ENCODE measurements at regions not wholly inside any gene's neighbourhood (a gene's known extent, or its start where the extent isn't known, plus 50 kb on each side); places are given as distances from the start of the nearest gene placed in this dataset.

DNA sequence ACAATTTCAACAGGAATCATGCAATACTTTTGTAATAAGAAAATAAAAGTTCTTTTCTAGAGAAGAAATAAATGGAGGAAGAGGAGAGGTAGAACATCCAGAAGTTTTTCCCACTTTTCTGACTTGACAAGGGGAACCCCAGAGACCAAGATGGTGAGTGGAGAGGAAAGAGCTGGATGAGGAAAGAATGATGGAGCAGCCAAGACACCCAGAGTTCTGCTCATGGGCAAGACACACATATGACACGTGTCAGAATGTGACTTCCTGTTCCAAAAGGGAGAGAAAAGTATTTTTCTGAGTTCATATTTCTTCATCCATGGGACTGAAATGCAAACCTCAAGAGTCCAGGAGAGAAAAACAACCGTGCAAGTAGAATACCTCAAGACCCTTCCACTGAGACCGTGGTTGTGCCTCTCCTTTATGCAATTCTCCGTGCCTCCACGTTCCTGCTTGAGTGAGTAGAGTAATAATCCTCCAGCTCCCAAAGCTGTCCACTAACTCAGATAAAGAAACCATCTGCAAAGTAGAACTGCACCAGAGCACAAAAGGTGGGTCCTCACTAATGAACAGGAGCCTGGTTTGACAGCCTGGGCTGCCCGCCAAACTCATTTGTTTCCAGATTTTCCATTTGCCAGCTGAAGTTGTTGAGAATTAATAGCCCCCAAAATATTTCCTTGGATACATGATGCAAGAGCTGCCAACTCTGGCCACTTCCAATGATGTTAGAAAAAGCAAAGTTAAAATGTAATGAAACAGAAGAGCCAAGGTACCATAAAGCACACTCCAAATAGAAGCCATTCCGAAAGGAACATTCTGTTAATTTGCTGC lies 272.6 kb upstream of the IGF1R start:
- no peak overlapping the region for H3K27ac Mint-ChIP-seq
- peaks cover 18% of the 10 kb centered on the region for H3K9me3 Mint-ChIP-seq
- H3K4me3 Mint-ChIP-seq, result no peak overlapping the region
- intact Hi-C loops (cut with micrococcal nuclease), result no loop called here
- no peaks in the 10 kb centered on the region for H3K4me1 Mint-ChIP-seq (ENCODE audit: low read depth)
- no peaks in the 10 kb centered on the region for H3K27me3 Mint-ChIP-seq
- no peaks in the 10 kb centered on the region for H3K36me3 Mint-ChIP-seq (ENCODE audit: low read depth)

DNA sequence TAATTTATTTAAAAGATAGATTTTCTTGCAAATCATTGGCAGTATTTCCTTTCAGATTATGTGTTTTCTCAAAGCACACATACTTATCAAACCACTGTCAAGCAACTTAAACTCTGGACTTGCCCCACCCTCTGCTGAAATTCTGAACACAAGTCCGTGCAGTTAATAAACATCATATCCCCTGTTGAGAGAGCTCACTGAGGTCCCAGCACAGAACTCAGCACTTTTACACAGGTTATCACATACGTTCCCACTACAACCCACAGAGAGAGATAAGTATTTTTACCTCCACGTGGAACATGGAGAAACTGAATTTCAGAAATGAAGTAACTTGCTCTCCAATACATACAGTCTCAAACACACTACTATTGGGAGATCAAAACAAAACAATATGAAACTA lies 267.6 kb upstream of the IGF1R start:
- intact Hi-C loops (cut with micrococcal nuclease), result no loop called here
- Mint-ChIP-seq H3K27ac (no peak overlapping the region), H3K9me3 (peaks cover 18% of the 10 kb centered on the region), H3K4me3 (no peak overlapping the region), H3K36me3 (ENCODE audit: low read depth) (no peaks in the 10 kb centered on the region), H3K4me1 (ENCODE audit: low read depth) (no peaks in the 10 kb centered on the region), H3K27me3 (peaks cover 3% of the 10 kb centered on the region)

DNA sequence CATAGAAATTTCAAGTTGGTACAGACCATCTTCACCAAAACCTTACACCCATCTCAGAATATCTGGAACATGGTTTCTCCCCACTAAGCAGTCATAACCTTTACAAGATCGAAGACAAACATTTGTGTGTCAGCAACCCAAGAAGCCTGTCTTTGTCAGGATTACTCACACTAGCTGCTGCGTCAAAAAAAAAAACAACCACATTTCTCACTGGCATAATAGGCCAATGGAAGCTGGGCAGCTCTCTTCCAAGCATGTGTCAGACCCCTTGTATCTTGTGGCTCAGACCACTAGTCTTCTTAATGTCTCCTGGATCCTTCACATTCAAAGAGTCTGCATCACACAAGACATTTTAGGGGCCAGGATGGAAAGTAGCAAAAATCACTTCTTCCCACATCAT lies 266.9 kb upstream of the IGF1R start:
- H3K27me3 Mint-ChIP-seq, result peaks cover 3% of the 10 kb centered on the region
- no peaks in the 10 kb centered on the region for H3K4me1 Mint-ChIP-seq (ENCODE audit: low read depth)
- no peak overlapping the region for H3K4me3 Mint-ChIP-seq
- no peaks in the 10 kb centered on the region for H3K36me3 Mint-ChIP-seq (ENCODE audit: low read depth)
- no peak overlapping the region for H3K27ac Mint-ChIP-seq
- H3K9me3 Mint-ChIP-seq, result peaks cover 18% of the 10 kb centered on the region
- intact Hi-C loops (cut with micrococcal nuclease), result no loop called here

DNA sequence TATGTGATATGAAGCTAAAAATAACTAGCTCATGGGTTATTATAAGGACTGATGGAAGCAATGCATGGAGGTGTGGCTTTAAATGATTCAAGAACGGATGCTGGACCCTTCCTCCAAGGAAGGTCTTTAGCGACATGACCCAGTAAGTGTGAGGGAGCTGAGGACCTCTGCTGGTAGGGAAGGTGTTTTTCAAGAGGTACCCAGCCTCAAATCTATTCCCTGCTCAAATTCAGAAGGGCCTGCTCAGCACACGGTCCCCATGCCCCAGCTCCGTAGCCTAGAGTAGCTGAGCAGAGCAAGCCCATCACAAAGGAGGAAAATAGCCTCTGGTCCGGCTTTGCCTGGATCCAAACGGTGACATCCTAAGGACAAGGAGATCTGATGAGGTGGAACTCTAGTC lies 266.2 kb upstream of the IGF1R start:
- Mint-ChIP-seq H3K4me1 (ENCODE audit: low read depth) (no peaks in the 10 kb centered on the region), H3K27me3 (peaks cover 3% of the 10 kb centered on the region), H3K4me3 (no peak overlapping the region), H3K9me3 (peaks cover 14% of the 10 kb centered on the region), H3K27ac (no peak overlapping the region), H3K36me3 (ENCODE audit: low read depth) (no peaks in the 10 kb centered on the region)
- intact Hi-C loops (cut with micrococcal nuclease), result no loop called here

DNA sequence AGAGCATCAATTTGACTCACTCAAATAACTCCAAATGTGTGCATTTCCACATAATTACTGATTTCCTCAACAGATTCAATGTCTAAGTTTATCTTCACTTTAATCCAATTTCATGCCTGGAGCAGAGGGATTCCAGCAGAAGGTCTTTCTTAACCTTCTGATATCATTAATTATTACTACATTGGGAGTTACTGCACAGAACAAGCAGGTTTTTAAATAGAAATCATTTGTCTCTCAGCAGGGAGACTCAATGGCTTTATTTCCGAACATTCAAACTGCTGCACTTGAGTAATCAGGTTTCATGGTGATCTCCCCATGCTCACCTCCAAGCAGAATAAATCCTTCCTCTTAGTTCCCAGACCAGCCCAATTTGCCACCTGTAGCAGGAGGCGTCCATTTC lies 264.8 kb upstream of the IGF1R start:
- Mint-ChIP-seq H3K9me3 (peaks cover 6% of the 10 kb centered on the region), H3K4me1 (ENCODE audit: low read depth) (no peaks in the 10 kb centered on the region), H3K27me3 (peaks cover 3% of the 10 kb centered on the region), H3K27ac (no peak overlapping the region), H3K4me3 (no peak overlapping the region), H3K36me3 (ENCODE audit: low read depth) (no peaks in the 10 kb centered on the region)
- intact Hi-C loops (cut with micrococcal nuclease), result no loop called here

DNA sequence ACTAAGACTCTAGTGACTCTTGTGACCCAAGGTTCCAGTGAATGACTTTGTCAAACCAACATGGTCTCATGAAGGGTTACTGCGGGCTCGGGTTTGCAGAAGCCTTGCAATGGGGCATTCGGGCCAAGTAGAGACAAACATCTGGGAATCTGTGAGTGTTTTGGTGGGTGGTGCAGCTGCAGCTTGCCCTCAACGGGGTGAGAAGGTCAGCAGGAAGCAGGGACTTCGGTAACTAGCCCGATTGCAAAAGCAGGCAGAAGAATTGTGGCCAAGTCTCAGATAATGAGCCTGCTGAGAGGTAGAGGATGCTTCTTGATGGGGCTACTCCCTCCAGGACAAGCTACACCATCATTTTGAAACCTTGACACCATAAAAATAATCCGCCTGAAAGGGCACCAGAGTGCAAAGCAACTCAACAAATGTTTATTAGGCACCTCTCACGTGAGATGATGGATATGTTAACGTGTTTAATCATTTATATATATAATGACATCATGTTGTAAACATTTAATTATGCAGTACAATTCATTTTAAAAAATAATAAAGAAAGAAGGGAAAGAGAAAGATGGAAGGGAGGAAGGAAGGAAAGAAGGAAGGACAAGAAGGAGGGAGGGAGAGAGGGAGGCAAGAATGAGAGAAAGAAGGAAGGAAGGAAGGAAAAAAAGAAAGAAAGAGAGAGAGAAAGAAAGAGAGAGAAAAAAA lies 263.9 kb upstream of the IGF1R start:
- no peak overlapping the region for H3K4me3 Mint-ChIP-seq
- intact Hi-C loops (cut with micrococcal nuclease), result no loop called here
- H3K9me3 Mint-ChIP-seq, result no peaks in the 10 kb centered on the region
- no peaks in the 10 kb centered on the region for H3K36me3 Mint-ChIP-seq (ENCODE audit: low read depth)
- H3K4me1 Mint-ChIP-seq (ENCODE audit: low read depth), result no peaks in the 10 kb centered on the region
- H3K27me3 Mint-ChIP-seq, result peaks cover 3% of the 10 kb centered on the region
- no peak overlapping the region for H3K27ac Mint-ChIP-seq

DNA sequence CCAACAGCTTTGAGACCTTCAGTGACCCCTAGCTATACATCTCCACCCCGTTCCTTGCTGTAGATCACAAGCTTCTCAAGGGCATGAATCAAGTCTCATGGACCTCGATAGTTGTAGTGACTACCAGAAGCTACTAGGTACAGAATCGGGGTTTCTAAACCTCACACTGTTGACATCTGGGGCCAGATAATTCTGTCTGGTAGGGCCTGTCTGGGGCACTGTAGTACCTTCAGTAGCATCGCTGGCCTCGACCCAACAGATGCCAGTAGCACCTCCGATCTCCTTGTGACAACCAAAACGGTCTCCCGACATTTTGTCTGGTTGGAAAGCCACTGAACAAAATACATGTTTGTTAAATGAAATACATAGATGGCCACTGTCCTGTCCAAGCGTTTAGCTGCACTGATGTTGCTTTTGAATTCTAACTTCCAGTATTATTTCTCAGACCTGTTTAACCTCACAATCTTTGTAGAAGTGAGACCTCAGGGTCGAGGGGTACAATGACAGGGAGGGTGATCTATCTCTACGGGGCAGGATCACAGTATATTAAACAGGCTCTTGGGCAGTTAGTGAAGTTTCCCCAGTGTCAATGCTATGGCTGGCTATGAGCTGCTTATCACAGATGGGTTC lies 262.5 kb upstream of the IGF1R start:
- no peak overlapping the region for H3K4me3 Mint-ChIP-seq
- H3K27ac Mint-ChIP-seq, result no peak overlapping the region
- peaks cover 3% of the 10 kb centered on the region for H3K27me3 Mint-ChIP-seq
- H3K9me3 Mint-ChIP-seq, result no peaks in the 10 kb centered on the region
- intact Hi-C loops (cut with micrococcal nuclease), result no loop called here
- H3K36me3 Mint-ChIP-seq (ENCODE audit: low read depth), result no peaks in the 10 kb centered on the region
- H3K4me1 Mint-ChIP-seq (ENCODE audit: low read depth), result no peaks in the 10 kb centered on the region

DNA sequence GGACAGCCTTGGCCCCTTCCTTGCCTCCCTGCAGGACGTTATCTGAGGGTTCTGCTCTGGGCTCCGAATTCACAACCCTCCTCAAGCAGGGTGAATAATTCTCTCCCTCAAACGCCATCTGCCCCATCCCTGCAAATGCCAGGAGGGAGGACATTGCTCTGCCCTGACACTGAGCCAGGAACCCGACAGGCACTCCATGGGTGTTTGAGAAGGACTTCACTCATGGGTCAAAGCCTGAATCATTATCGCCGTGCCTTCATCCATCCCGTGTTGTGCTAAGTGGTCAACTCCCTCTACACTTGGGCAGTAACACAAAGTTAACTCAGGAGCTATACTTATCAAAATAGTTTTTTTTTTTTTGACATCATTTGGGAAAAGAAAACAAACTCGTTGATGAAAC lies 261.8 kb upstream of the IGF1R start:
- no peaks in the 10 kb centered on the region for H3K9me3 Mint-ChIP-seq
- H3K27ac Mint-ChIP-seq, result no peak overlapping the region
- peaks cover 3% of the 10 kb centered on the region for H3K27me3 Mint-ChIP-seq
- no peaks in the 10 kb centered on the region for H3K4me1 Mint-ChIP-seq (ENCODE audit: low read depth)
- H3K36me3 Mint-ChIP-seq (ENCODE audit: low read depth), result no peaks in the 10 kb centered on the region
- H3K4me3 Mint-ChIP-seq, result no peak overlapping the region
- intact Hi-C loops (cut with micrococcal nuclease), result no loop called here

DNA sequence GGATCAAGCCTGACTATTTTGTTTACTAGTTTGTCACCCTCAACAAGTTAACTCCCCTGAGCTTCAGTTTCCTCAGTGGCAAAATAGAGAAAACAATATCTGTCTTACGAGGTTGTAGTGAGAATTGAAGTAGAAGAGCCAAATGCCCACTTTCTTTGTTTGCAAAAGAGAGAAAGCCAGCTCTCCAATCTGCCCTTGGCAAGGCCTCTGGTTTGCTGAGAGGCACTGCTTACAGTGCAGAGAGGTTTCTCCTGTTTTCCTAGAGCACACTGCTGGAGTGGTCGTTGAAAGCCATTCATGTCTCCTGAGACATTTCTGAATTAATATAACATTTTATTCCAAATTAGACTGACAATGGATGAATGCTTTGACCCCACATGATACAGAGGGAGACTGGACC lies 260.5 kb upstream of the IGF1R start:
- Mint-ChIP-seq H3K4me1 (ENCODE audit: low read depth) (no peaks in the 10 kb centered on the region), H3K36me3 (ENCODE audit: low read depth) (no peaks in the 10 kb centered on the region), H3K9me3 (no peaks in the 10 kb centered on the region), H3K27me3 (peaks cover 3% of the 10 kb centered on the region), H3K4me3 (no peak overlapping the region), H3K27ac (no peak overlapping the region)
- intact Hi-C loops (cut with micrococcal nuclease), result no loop called here

DNA sequence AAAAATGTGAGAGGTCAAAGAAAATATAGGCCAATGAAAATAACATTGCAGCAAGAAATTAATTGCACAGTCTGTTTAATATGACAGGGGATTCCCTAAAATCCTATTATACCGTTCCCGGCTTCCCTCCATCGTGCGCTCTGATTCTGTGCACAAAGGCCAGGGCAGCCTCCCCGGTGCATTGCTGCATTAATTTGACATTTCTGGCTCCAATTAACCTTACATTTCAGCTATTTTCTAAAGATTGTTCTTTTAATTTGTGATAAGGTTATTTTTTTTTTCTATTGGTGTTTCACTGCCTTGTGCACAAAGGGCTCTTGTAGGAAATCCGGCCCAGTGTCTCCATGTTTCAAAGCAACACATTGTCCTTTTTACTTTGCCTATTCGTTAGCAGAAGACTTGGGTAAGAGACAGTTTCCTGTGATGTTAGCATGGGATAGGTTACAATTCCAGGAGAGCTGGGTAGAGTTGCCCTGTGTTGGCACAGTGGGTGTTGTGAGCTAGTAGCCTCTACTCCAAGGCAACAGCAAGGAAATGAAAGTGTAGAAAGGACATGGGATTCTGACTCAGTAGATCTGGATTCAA lies 257.3 kb upstream of the IGF1R start:
- no peak overlapping the region for H3K27ac Mint-ChIP-seq
- H3K36me3 Mint-ChIP-seq (ENCODE audit: low read depth), result no peaks in the 10 kb centered on the region
- no peak overlapping the region for H3K4me3 Mint-ChIP-seq
- H3K9me3 Mint-ChIP-seq, result no peaks in the 10 kb centered on the region
- no peaks in the 10 kb centered on the region for H3K4me1 Mint-ChIP-seq (ENCODE audit: low read depth)
- intact Hi-C loops (cut with micrococcal nuclease), result no loop called here
- H3K27me3 Mint-ChIP-seq, result no peaks in the 10 kb centered on the region

DNA sequence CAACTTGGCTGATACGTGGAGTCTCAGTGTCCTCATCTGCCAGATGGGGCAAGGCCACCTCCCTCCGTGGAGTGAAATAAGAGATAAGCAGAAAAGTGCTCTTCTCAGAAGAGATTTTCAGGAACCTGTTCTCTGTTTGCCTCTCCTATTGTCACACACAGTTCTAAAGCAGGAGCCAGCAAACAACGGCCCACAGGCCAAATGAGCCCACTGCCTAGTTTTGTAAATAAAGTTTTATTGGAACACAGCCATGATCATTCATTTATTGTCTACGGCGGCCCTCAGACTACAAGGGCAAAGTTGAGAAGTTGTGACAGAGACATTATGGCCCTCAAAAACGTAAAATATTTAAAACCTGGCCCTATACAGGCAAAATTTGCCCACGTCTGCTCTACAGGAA lies 256.8 kb upstream of the IGF1R start:
- H3K27ac Mint-ChIP-seq, result no peak overlapping the region

DNA sequence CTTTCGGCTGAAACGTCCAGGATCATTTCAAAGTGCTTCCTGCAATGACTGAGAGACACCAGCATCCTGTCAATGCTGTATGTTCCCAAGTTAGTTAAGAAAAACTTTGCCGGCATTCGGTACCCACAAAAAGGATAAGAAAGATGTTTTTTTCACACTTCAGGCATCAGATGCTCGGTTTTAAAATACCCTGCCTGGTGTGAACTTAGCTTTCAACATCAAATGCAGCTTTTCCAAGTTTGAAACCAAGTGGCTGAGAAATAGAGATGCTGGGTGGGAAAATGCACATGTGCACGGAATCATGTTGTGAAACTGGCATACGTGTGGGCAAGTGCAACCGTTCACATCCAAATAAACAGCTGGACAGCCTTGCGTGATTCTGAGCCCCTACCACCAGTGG lies 254.9 kb upstream of the IGF1R start:
- Mint-ChIP-seq H3K4me1 (ENCODE audit: low read depth) (no peaks in the 10 kb centered on the region), H3K36me3 (ENCODE audit: low read depth) (no peaks in the 10 kb centered on the region), H3K27ac (no peak overlapping the region), H3K4me3 (no peak overlapping the region), H3K27me3 (no peaks in the 10 kb centered on the region), H3K9me3 (no peaks in the 10 kb centered on the region)
- intact Hi-C loops (cut with micrococcal nuclease), result no loop called here

More for the DNA sequence above, 256.8 kb upstream of the IGF1R start:
- no peaks in the 10 kb centered on the region for H3K4me1 Mint-ChIP-seq (ENCODE audit: low read depth)
- H3K27me3 Mint-ChIP-seq, result no peaks in the 10 kb centered on the region
- intact Hi-C loops (cut with micrococcal nuclease), result no loop called here
- H3K36me3 Mint-ChIP-seq (ENCODE audit: low read depth), result no peaks in the 10 kb centered on the region
- H3K9me3 Mint-ChIP-seq, result no peaks in the 10 kb centered on the region
- no peak overlapping the region for H3K4me3 Mint-ChIP-seq

DNA sequence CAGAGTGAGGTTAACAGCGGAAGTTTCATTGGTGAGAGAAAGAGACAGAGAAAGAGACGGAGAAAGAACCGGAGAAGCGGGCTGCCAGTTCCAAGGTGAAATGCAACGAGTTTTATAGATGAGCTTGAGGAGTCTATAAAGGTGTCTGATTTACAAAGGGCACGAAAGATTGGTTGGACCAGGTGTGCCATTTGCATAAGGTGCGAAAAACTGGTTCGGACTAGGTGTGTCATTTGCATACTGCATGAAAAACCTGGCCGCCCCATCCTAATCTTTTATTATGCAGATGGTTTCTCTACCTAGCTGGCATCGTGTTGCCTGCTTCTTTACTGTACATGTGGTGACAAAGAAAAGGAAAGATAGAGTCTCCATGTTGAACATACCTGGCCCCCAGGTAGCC lies 253.8 kb upstream of the IGF1R start:
- Mint-ChIP-seq H3K27me3 (no peaks in the 10 kb centered on the region), H3K27ac (no peak overlapping the region), H3K4me3 (no peak overlapping the region), H3K4me1 (ENCODE audit: low read depth) (no peaks in the 10 kb centered on the region), H3K9me3 (no peaks in the 10 kb centered on the region), H3K36me3 (ENCODE audit: low read depth) (no peaks in the 10 kb centered on the region)
- intact Hi-C loops (cut with micrococcal nuclease), result no loop called here

DNA sequence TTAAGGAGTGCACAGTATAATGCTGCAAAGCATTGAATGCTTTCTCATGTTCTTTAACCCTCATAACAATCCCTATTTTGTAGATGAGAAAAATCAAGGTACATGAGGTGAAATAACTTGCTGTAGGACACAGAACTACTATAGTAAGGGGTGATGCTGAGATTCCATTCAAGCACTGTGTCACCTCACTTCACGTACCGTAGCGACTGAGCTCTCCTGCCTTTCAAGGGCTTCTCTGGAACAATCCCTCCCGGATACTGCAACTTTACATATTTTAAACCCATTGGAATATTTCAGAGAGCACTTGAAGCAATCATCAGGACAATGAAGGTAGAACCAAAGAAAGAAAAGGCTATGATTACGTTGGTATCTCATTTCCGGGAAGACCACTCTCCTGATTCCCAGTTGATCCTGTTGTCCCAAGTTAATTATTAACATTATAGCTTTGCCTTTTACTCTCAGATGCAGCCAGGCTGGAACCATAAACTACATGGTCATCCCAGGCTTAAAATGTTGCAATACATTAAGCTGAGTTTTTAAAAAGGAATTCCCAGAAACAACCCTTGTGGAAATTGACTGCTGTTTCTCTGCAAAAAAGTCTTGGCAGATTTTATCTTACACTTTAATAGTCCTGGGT lies 252.2 kb upstream of the IGF1R start:
- no peaks in the 10 kb centered on the region for H3K4me1 Mint-ChIP-seq (ENCODE audit: low read depth)
- H3K36me3 Mint-ChIP-seq (ENCODE audit: low read depth), result no peaks in the 10 kb centered on the region
- H3K27me3 Mint-ChIP-seq, result no peaks in the 10 kb centered on the region
- H3K4me3 Mint-ChIP-seq, result no peak overlapping the region
- intact Hi-C loops (cut with micrococcal nuclease), result no loop called here
- H3K27ac Mint-ChIP-seq, result no peak overlapping the region
- no peaks in the 10 kb centered on the region for H3K9me3 Mint-ChIP-seq
